Activated naive CD4-positive, alpha-beta T cell treated with anti-CD3 and anti-CD28 coated beads, Interleukin-2, amount 10 ng/mL, durations not matched to agents 7 days and 5 days (primary cell): ENCODE measurements at regions not wholly inside any gene's neighbourhood (a gene's known extent, or its start where the extent isn't known, plus 50 kb on each side); places are given as distances from the start of the nearest gene placed in this dataset.

Source experiments
- CTCF ChIA-PET: fragments of 350-600 bp; sonication (Branson Sonifier 250); formaldehyde crosslinking; loops from one replicate; lab custom pipeline; 2021; ENCODE audit warnings: antibody characterized with exemption; lab: Charles Lee
- DNase-seq: peaks from one replicate; pipeline ENCODE4 v3.0.0-alpha.2; 2020
- H3K27ac Mint-ChIP-seq: one replicate; pipeline ENCODE4 v1.8.0; 2021; ENCODE audit warnings: mild to moderate bottlenecking, moderate library complexity, mixed read lengths
- H3K27me3 Mint-ChIP-seq: one replicate; pipeline ENCODE4 v1.8.0; 2021; ENCODE audit warnings: mild to moderate bottlenecking, mixed read lengths
- H3K36me3 Mint-ChIP-seq: one replicate; pipeline ENCODE4 v1.8.0; 2021; ENCODE audit warnings: mixed read lengths
- H3K4me1 Mint-ChIP-seq: one replicate; pipeline ENCODE4 v1.8.0; 2021; ENCODE audit warnings: mixed read lengths
- H3K4me3 Mint-ChIP-seq: one replicate; pipeline ENCODE4 v1.8.0; 2021; ENCODE audit warnings: mild to moderate bottlenecking, moderate library complexity, mixed read lengths
- H3K9me3 Mint-ChIP-seq: one replicate; pipeline ENCODE4 v1.8.0; 2021; ENCODE audit warnings: mixed read lengths

- no peak overlapping the region for H3K27ac Mint-ChIP-seq
- CTCF ChIA-PET = no interaction called here
- no peaks in the 10 kb centered on the region for H3K9me3 Mint-ChIP-seq
- DNase-seq = no peak
- no peaks in the 10 kb centered on the region for H3K4me1 Mint-ChIP-seq
- H3K36me3 Mint-ChIP-seq = no peaks in the 10 kb centered on the region
- peaks cover 12% of the 10 kb centered on the region for H3K27me3 Mint-ChIP-seq
- H3K4me3 Mint-ChIP-seq = no peak overlapping the region
Observed at GRCh38 chr6:3578981-3579380, 122.1 kb upstream of the SLC22A23 start.

- Mint-ChIP-seq H3K4me3 (no peak overlapping the region), H3K27ac (no peak overlapping the region), H3K27me3 (peaks cover 7% of the 10 kb centered on the region), H3K9me3 (no peaks in the 10 kb centered on the region), H3K4me1 (no peaks in the 10 kb centered on the region), H3K36me3 (no peaks in the 10 kb centered on the region)
- DNase-seq = no peak
- CTCF ChIA-PET = no interaction called here
Observed at GRCh38 chr6:3577517-3577916, 120.7 kb upstream of the SLC22A23 start.

- no peaks in the 10 kb centered on the region for H3K36me3 Mint-ChIP-seq
- no peak overlapping the region for H3K27ac Mint-ChIP-seq
- CTCF ChIA-PET = no interaction called here
- H3K27me3 Mint-ChIP-seq = peaks cover 11% of the 10 kb centered on the region
- DNase-seq = no peak
- no peaks in the 10 kb centered on the region for H3K9me3 Mint-ChIP-seq
- no peak overlapping the region for H3K4me3 Mint-ChIP-seq
- no peaks in the 10 kb centered on the region for H3K4me1 Mint-ChIP-seq
Observed at GRCh38 chr6:3575701-3576100, 118.9 kb upstream of the SLC22A23 start.

- CTCF ChIA-PET = no interaction called here
- peaks cover 11% of the 10 kb centered on the region for H3K27me3 Mint-ChIP-seq
- H3K4me3 Mint-ChIP-seq = no peak overlapping the region
- DNase-seq = no peak
- H3K4me1 Mint-ChIP-seq = no peaks in the 10 kb centered on the region
- H3K9me3 Mint-ChIP-seq = no peaks in the 10 kb centered on the region
- no peak overlapping the region for H3K27ac Mint-ChIP-seq
- H3K36me3 Mint-ChIP-seq = no peaks in the 10 kb centered on the region
Observed at GRCh38 chr6:3575166-3575565, 118.3 kb upstream of the SLC22A23 start.

- CTCF ChIA-PET = no interaction called here
- DNase-seq = no peak
- H3K4me3 Mint-ChIP-seq = no peak overlapping the region
- no peaks in the 10 kb centered on the region for H3K36me3 Mint-ChIP-seq
- no peaks in the 10 kb centered on the region for H3K4me1 Mint-ChIP-seq
- no peaks in the 10 kb centered on the region for H3K9me3 Mint-ChIP-seq
- H3K27me3 Mint-ChIP-seq = peaks cover 6% of the 10 kb centered on the region
- H3K27ac Mint-ChIP-seq = no peak overlapping the region
Observed at GRCh38 chr6:3573670-3574069, 116.8 kb upstream of the SLC22A23 start.

- no peak overlapping the region for H3K27ac Mint-ChIP-seq
- H3K9me3 Mint-ChIP-seq = no peaks in the 10 kb centered on the region
- H3K27me3 Mint-ChIP-seq = peaks cover 3% of the 10 kb centered on the region
- H3K4me3 Mint-ChIP-seq = no peak overlapping the region
- H3K36me3 Mint-ChIP-seq = no peaks in the 10 kb centered on the region
- DNase-seq = no peak
- no peaks in the 10 kb centered on the region for H3K4me1 Mint-ChIP-seq
- CTCF ChIA-PET = no interaction called here
Observed at GRCh38 chr6:3571836-3572235, 115.0 kb upstream of the SLC22A23 start.

- CTCF ChIA-PET = no interaction called here
- Mint-ChIP-seq H3K27ac (no peak overlapping the region), H3K4me1 (no peaks in the 10 kb centered on the region), H3K4me3 (no peak overlapping the region), H3K36me3 (no peaks in the 10 kb centered on the region), H3K9me3 (no peaks in the 10 kb centered on the region), H3K27me3 (peaks cover 3% of the 10 kb centered on the region)
- no peak for DNase-seq
Observed at GRCh38 chr6:3571250-3571681, 114.4 kb upstream of the SLC22A23 start.

GRCh38 chr6:3569816-3570215 lies 113.0 kb upstream of the SLC22A23 start:
- no peak for DNase-seq
- Mint-ChIP-seq H3K9me3 (no peaks in the 10 kb centered on the region), H3K4me1 (no peaks in the 10 kb centered on the region), H3K36me3 (no peaks in the 10 kb centered on the region), H3K4me3 (no peak overlapping the region), H3K27ac (no peak overlapping the region), H3K27me3 (peaks cover 3% of the 10 kb centered on the region)
- CTCF ChIA-PET = no interaction called here

GRCh38 chr6:3568396-3569082 lies 111.7 kb upstream of the SLC22A23 start:
- Mint-ChIP-seq H3K9me3 (no peaks in the 10 kb centered on the region), H3K4me1 (no peaks in the 10 kb centered on the region), H3K27ac (no peak overlapping the region), H3K27me3 (peaks cover 3% of the 10 kb centered on the region), H3K36me3 (no peaks in the 10 kb centered on the region), H3K4me3 (no peak overlapping the region)
- DNase-seq = no peak
- CTCF ChIA-PET = interaction anchor here (1.3 kb wide), 1 partner anchor 10 kb away, joined by 4 read pairs; no protein-coding TSS in a partner anchor

- Mint-ChIP-seq H3K4me3 (no peak overlapping the region), H3K9me3 (no peaks in the 10 kb centered on the region), H3K36me3 (no peaks in the 10 kb centered on the region), H3K27me3 (peaks cover 4% of the 10 kb centered on the region), H3K27ac (peak overlapping the region; percentile 35), H3K4me1 (no peaks in the 10 kb centered on the region)
- CTCF ChIA-PET = no interaction called here
- no peak for DNase-seq
Observed at GRCh38 chr6:3566812-3567211, 110.0 kb upstream of the SLC22A23 start.

GRCh38 chr6:3565291-3565690 lies 108.4 kb upstream of the SLC22A23 start:
- H3K27ac Mint-ChIP-seq = no peak overlapping the region
- no peak overlapping the region for H3K4me3 Mint-ChIP-seq
- H3K36me3 Mint-ChIP-seq = no peaks in the 10 kb centered on the region
- DNase-seq = no peak
- peaks cover 4% of the 10 kb centered on the region for H3K27me3 Mint-ChIP-seq
- H3K4me1 Mint-ChIP-seq = no peaks in the 10 kb centered on the region
- H3K9me3 Mint-ChIP-seq = no peaks in the 10 kb centered on the region
- CTCF ChIA-PET = no interaction called here

- Mint-ChIP-seq H3K9me3 (no peaks in the 10 kb centered on the region), H3K36me3 (no peaks in the 10 kb centered on the region), H3K4me3 (no peak overlapping the region), H3K4me1 (no peaks in the 10 kb centered on the region), H3K27me3 (peaks cover 19% of the 10 kb centered on the region), H3K27ac (no peak overlapping the region)
- CTCF ChIA-PET = no interaction called here
- no peak for DNase-seq
Observed at GRCh38 chr6:3561725-3562124, 104.9 kb upstream of the SLC22A23 start.

- no peaks in the 10 kb centered on the region for H3K4me1 Mint-ChIP-seq
- DNase-seq = no peak
- no peak overlapping the region for H3K27ac Mint-ChIP-seq
- peaks cover 29% of the 10 kb centered on the region for H3K27me3 Mint-ChIP-seq
- H3K4me3 Mint-ChIP-seq = no peak overlapping the region
- CTCF ChIA-PET = no interaction called here
- H3K36me3 Mint-ChIP-seq = no peaks in the 10 kb centered on the region
- H3K9me3 Mint-ChIP-seq = no peaks in the 10 kb centered on the region
Observed at GRCh38 chr6:3560211-3560610, 103.4 kb upstream of the SLC22A23 start.

GRCh38 chr6:3559561-3559960 lies 102.7 kb upstream of the SLC22A23 start:
- Mint-ChIP-seq H3K4me1 (no peaks in the 10 kb centered on the region), H3K27ac (no peak overlapping the region), H3K27me3 (peaks cover 29% of the 10 kb centered on the region), H3K4me3 (no peak overlapping the region), H3K36me3 (no peaks in the 10 kb centered on the region), H3K9me3 (no peaks in the 10 kb centered on the region)
- CTCF ChIA-PET = no interaction called here
- no peak for DNase-seq

GRCh38 chr6:3557336-3557735 lies 100.5 kb upstream of the SLC22A23 start:
- H3K27me3 Mint-ChIP-seq = peaks cover 29% of the 10 kb centered on the region
- no peak overlapping the region for H3K27ac Mint-ChIP-seq
- no peak overlapping the region for H3K4me3 Mint-ChIP-seq
- CTCF ChIA-PET = no interaction called here
- H3K4me1 Mint-ChIP-seq = no peaks in the 10 kb centered on the region
- no peak for DNase-seq
- H3K36me3 Mint-ChIP-seq = no peaks in the 10 kb centered on the region
- H3K9me3 Mint-ChIP-seq = no peaks in the 10 kb centered on the region
